Body of pancreas (tissue), 4 donors: ENCODE measurements at regions not wholly inside any gene's neighbourhood (a gene's known extent, or its start where the extent isn't known, plus 50 kb on each side); places are given as distances from the start of the nearest gene placed in this dataset.

Experiments used
- ATAC-seq: fragments of 150-250 bp; one replicate; pipeline ENCODE4 v1.9.1; 2016
- DNase-seq, 4 donors: peaks; one replicate each; pipeline ENCODE4 v3.0.0-alpha.2; 2019
- H3K27ac ChIP-seq, 4 donors: fragments of 200-600 bp; sonication (generic); 1 replicate in 3 of 4; 2 replicates in 1 of 4; pipeline versions ENCODE4 v1.5.1 to v1.6.1; 2016 to 2019; ENCODE audit warnings: mild to moderate bottlenecking in 1 of 4, mixed read lengths in 1 of 4, moderate library complexity in 1 of 4
- H3K27me3 ChIP-seq, 2 donors: fragments of 200-600 bp; sonication (generic); one replicate each; pipeline ENCODE4 v1.6.0; 2016; ENCODE audit warnings: mild to moderate bottlenecking in 1 of 2
- H3K36me3 ChIP-seq, 2 donors: fragments of 200-600 bp; sonication (generic); replicated peaks in 1 of 2; 2 replicates each; pipeline ENCODE4 v1.5.1; 2016; ENCODE audit warnings: low read depth in 2 of 2; ENCODE audit not compliant: insufficient read depth in 1 of 2
- H3K4me1 ChIP-seq: fragments of 200-600 bp; sonication (generic); one replicate; pipeline ENCODE4 v1.6.0; 2016
- H3K4me3 ChIP-seq, 2 donors: fragments of 200-600 bp; sonication (generic); 1 replicate in 1 of 2; 2 replicates in 1 of 2; pipeline ENCODE4 v1.5.1; 2016 to 2019
- H3K9me3 ChIP-seq, 3 donors: fragments of 200-600 bp; sonication (generic); 1 replicate in 2 of 3; 2 replicates in 1 of 3; pipeline ENCODE4 v1.5.1; 2016
- POLR2A ChIP-seq, 3 donors: fragments of 450-650 bp; IDR thresholded peaks; one replicate each; pipeline ENCODE4 v1.6.1; 2016; ENCODE audit warnings: antibody characterized with exemption in 3 of 3, mild to moderate bottlenecking in 2 of 3
- WGBS, 2 donors: methylation state at CpG; one replicate each; pipeline ENCODE4 v1.1.5; 2017; 5-methylcytosine and 5-hydroxymethylcytosine counted together
- intact Hi-C: fragments of 100-400 bp; cut with DNase I; formaldehyde crosslinking; loops from one replicate; pipeline ENCODE4 v1.15.1; 2023
- TF ChIP-seq, protein P1 (sequence below), 7 experiments: fragments of 450-650 bp in 4 of 7; fragments of 200-600 bp in 3 of 7; sonication (generic) in 3 of 7; IDR thresholded peaks; one replicate each; pipeline ENCODE4 v1.5.1; 2016 to 2019; ENCODE audit warnings: antibody characterized with exemption in 7 of 7

DNA sequence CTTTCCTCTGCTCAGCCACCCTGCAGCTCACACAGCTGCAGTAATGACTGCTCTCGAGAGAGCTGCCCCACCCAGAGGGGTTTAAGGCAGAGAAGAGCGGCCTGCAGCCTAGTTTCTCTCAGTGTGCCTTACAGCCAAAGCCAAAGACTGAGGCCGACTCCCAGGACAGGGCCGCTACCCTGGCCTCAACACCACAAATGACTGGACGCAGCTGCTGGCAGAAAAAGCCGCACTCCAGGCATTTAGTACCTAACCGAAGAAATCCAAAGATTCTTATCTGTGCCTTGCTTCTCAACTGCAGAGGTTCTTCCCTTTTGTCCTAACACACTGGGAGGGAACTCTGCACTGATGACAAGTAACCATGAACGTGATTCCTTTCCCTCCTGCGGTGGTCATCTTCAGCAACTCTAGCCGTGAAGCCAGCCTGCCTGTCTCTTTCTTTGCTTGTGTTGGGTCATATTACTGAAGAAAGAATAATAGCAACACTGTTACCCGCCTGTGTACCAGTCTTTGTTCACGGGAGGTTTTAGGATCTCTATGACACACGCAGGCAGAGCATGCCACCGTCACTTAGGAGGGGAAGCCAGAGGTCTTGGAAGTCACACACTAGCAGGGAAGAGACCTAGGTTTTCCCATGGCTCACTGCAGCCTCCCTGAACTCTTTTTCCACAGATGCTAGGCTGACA, 202.7 kb downstream of the RHOU start:
- no peak for DNase-seq
- 66 to 70% methylated on average over 13 to 14 of the region's 14 CpGs for WGBS, 2 donors

DNA sequence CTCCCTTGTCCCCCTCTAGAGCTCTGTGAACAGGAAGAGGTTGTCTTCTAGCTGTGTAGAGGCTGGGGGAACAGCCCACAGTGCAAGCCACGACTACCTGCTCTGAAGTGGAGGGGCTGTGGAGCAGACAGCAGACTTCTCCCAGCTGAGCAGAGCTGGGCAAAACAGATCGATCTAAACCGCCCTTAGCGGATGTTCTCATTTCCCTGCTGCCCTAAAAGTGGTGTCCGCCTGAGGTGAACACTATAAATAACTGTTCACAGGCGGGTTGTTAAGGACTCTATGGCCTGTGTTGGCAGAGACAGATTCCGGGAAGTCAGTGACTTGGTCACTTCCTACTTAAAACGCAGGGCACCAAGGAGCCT, 203.2 kb downstream of the RHOU start:
- DNase-seq (peak in 1 of 4 donors; percentile 42), ATAC-seq (peak; percentile 63)
- intact Hi-C loops: no loop called here
- 52 to 68% methylated on average over 8 of the region's 8 CpGs for WGBS, 2 donors
- Histone ChIP-seq H3K4me1 (peaks cover 15% of the 10 kb centered on the region), H3K36me3 (no peaks in the 10 kb centered on the region), H3K4me3 (no peak overlapping the region), H3K27ac (peak overlapping the region in 3 of 4 donors; percentile 29 to 50 (median 49)), H3K27me3 (no peaks in the 10 kb centered on the region), H3K9me3 (no peaks in the 10 kb centered on the region)
- TF ChIP-seq, protein P1, sequence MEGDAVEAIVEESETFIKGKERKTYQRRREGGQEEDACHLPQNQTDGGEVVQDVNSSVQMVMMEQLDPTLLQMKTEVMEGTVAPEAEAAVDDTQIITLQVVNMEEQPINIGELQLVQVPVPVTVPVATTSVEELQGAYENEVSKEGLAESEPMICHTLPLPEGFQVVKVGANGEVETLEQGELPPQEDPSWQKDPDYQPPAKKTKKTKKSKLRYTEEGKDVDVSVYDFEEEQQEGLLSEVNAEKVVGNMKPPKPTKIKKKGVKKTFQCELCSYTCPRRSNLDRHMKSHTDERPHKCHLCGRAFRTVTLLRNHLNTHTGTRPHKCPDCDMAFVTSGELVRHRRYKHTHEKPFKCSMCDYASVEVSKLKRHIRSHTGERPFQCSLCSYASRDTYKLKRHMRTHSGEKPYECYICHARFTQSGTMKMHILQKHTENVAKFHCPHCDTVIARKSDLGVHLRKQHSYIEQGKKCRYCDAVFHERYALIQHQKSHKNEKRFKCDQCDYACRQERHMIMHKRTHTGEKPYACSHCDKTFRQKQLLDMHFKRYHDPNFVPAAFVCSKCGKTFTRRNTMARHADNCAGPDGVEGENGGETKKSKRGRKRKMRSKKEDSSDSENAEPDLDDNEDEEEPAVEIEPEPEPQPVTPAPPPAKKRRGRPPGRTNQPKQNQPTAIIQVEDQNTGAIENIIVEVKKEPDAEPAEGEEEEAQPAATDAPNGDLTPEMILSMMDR (IDR thresholded peaks at IDR 0.05): no peak
- peak in 1 of 3 donors; percentile 8 for TF ChIP-seq POLR2A (IDR thresholded peaks at IDR 0.05)

More for the DNA sequence above, 202.7 kb downstream of the RHOU start:
- Histone ChIP-seq H3K27ac (peak overlapping the region in 3 of 4 donors; percentile 29 to 50 (median 49)), H3K36me3 (no peaks in the 10 kb centered on the region), H3K27me3 (no peaks in the 10 kb centered on the region), H3K4me3 (no peak overlapping the region), H3K9me3 (no peaks in the 10 kb centered on the region), H3K4me1 (peaks cover 15% of the 10 kb centered on the region)
- no peak for TF ChIP-seq POLR2A (IDR thresholded peaks at IDR 0.05)
- TF ChIP-seq, protein P1 (IDR thresholded peaks at IDR 0.05): no peak
- ATAC-seq: no peak
- intact Hi-C loops: no loop called here

GRCh38 chr1:228939001-228939691, 203.9 kb downstream of the RHOU start:
- Histone ChIP-seq H3K4me3 (no peak overlapping the region), H3K9me3 (no peaks in the 10 kb centered on the region), H3K4me1 (peaks cover 15% of the 10 kb centered on the region), H3K27ac (peak overlapping the region in 2 of 4 donors; percentile 49 to 50), H3K36me3 (no peaks in the 10 kb centered on the region), H3K27me3 (no peaks in the 10 kb centered on the region)
- TF ChIP-seq, protein P1 (IDR thresholded peaks at IDR 0.05): no peak
- no peak for TF ChIP-seq POLR2A (IDR thresholded peaks at IDR 0.05)
- intact Hi-C loops: no loop called here
- WGBS, 2 donors: 80 to 87% methylated on average over 6 of the region's 6 CpGs
- DNase-seq (no peak), ATAC-seq (no peak)

DNA sequence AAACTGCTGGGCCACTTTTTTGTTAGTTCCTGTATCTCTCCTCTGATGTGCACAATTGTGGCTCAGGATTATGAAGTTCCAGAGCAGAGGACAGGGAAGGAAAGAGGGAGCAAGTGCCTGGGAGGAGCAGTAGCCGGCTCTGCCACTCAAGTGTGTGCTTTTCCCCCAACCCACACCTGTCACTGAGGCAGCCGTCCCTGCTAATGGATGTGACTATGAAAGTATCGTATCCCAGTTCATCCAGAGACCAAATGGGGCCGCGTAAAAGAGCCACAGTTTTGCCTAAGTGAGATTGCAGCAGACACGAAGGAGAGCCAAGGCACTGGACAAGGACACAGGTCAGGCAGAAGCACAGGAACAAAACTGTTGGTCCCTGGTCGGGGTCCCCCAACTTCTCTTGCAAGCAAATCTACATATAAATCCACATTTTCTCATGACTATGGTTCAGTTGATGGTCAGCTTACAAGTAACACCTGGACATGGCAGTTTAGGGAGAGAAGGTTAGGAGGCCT, 204.7 kb downstream of the RHOU start:
- H3K36me3 ChIP-seq: no peaks in the 10 kb centered on the region
- no peak overlapping the region for H3K4me3 ChIP-seq
- H3K27me3 ChIP-seq: no peaks in the 10 kb centered on the region
- no peak for ATAC-seq
- peaks cover 15% of the 10 kb centered on the region for H3K4me1 ChIP-seq
- no peak overlapping the region for H3K27ac ChIP-seq
- intact Hi-C loops: no loop called here
- TF ChIP-seq POLR2A (IDR thresholded peaks at IDR 0.05): no peak
- TF ChIP-seq, protein P1 (IDR thresholded peaks at IDR 0.05): no peak
- 82 to 93% methylated on average over 7 of the region's 7 CpGs for WGBS, 2 donors
- no peaks in the 10 kb centered on the region for H3K9me3 ChIP-seq
- no peak for DNase-seq
